ENCODE measurements at regions not wholly inside any gene's neighbourhood (a gene's known extent, or its start where the extent isn't known, plus 50 kb on each side); places are given as distances from the start of the nearest gene placed in this dataset.
A peak's percentile ranks its signal among the peaks of the same experiment; 100 is the strongest.
"Not testable (repeated sequence)": the region's sequence is repeated elsewhere in the genome, so short reads cannot be mapped to it uniquely, and the experiment has no call there.

GRCh38 chr18:51337406-51337805, 139.9 kb upstream of the MEX3C start:
- no peak for DNase-seq

- DNase-seq = no peak
These were observed 142.4 kb upstream of the MEX3C start for GRCh38 chr18:51339856-51340255.

- no peak for DNase-seq
These were observed 142.9 kb upstream of the MEX3C start for GRCh38 chr18:51340332-51340731.

- DNase-seq = no peak
These were observed 145.3 kb upstream of the MEX3C start for GRCh38 chr18:51342815-51343214.

- DNase-seq = no peak
These were observed 148.4 kb upstream of the MEX3C start for GRCh38 chr18:51345848-51346391.

- DNase-seq = no peak
These were observed 148.9 kb upstream of the MEX3C start for GRCh38 chr18:51346404-51346803.

GRCh38 chr18:51350081-51350480, 152.6 kb upstream of the MEX3C start:
- DNase-seq = no peak

GRCh38 chr18:51355841-51356240, 158.4 kb upstream of the MEX3C start:
- DNase-seq = no peak

- DNase-seq = not testable (repeated sequence)
These were observed 162.8 kb upstream of the MEX3C start for GRCh38 chr18:51360301-51360700.

- peak; percentile 16 for DNase-seq
These were observed 163.8 kb upstream of the MEX3C start for GRCh38 chr18:51361130-51361860.

GRCh38 chr18:51363384-51363783, 165.9 kb upstream of the MEX3C start:
- DNase-seq = no peak

GRCh38 chr18:51370996-51371395, 173.5 kb upstream of the MEX3C start:
- no peak for DNase-seq

- no peak for DNase-seq
These were observed 174.4 kb upstream of the MEX3C start for GRCh38 chr18:51371929-51372328.

- no peak for DNase-seq
These were observed 184.6 kb upstream of the MEX3C start for GRCh38 chr18:51382081-51382480.

- no peak for DNase-seq
These were observed 185.6 kb upstream of the MEX3C start for GRCh38 chr18:51383116-51383515.

GRCh38 chr18:51383711-51384110, 186.2 kb upstream of the MEX3C start:
- no peak for DNase-seq

GRCh38 chr18:51385270-51385669, 187.8 kb upstream of the MEX3C start:
- DNase-seq = no peak

GRCh38 chr18:51390702-51391101, 193.2 kb upstream of the MEX3C start:
- no peak for DNase-seq

GRCh38 chr18:51391215-51391614, 193.7 kb upstream of the MEX3C start:
- DNase-seq = no peak

GRCh38 chr18:51391731-51392130, 194.2 kb upstream of the MEX3C start:
- DNase-seq = no peak

- DNase-seq = no peak
These were observed 200.0 kb upstream of the MEX3C start for GRCh38 chr18:51397347-51397962.

- no peak for DNase-seq
These were observed 200.6 kb upstream of the MEX3C start for GRCh38 chr18:51398104-51398503.

- no peak for DNase-seq
These were observed 202.1 kb upstream of the MEX3C start for GRCh38 chr18:51399491-51400122.

- no peak for DNase-seq
These were observed 203.2 kb upstream of the MEX3C start for GRCh38 chr18:51400721-51401120.
